IPS-18a (cell line): ENCODE measurements at regions not wholly inside any gene's neighbourhood (a gene's known extent, or its start where the extent isn't known, plus 50 kb on each side); places are given as distances from the start of the nearest gene placed in this dataset.

Experiments
- H3K27ac ChIP-seq: one replicate; pipeline ENCODE4 v1.5.1; 2013; ENCODE audit warnings: low read length
- H3K27me3 ChIP-seq: one replicate; pipeline ENCODE4 v1.6.1; 2013; ENCODE audit warnings: mild to moderate bottlenecking, low read length; ENCODE audit not compliant: control insufficient read depth, insufficient read depth
- H3K36me3 ChIP-seq: one replicate; pipeline ENCODE4 v1.6.1; 2013; ENCODE audit warnings: low read depth, low read length; ENCODE audit not compliant: control insufficient read depth
- H3K4me1 ChIP-seq: one replicate; pipeline ENCODE4 v1.6.1; 2013; ENCODE audit warnings: low read depth, low read length; ENCODE audit not compliant: control insufficient read depth
- H3K4me3 ChIP-seq: one replicate; pipeline ENCODE4 v1.5.1; 2013; ENCODE audit warnings: low read length
- H3K9ac ChIP-seq: one replicate; pipeline ENCODE4 v1.6.1; 2013; ENCODE audit warnings: mild to moderate bottlenecking, low read length, moderate library complexity
- H3K9me3 ChIP-seq: one replicate; pipeline ENCODE4 v1.6.1; 2013; ENCODE audit warnings: low read depth, low read length; ENCODE audit not compliant: control insufficient read depth

DNA sequence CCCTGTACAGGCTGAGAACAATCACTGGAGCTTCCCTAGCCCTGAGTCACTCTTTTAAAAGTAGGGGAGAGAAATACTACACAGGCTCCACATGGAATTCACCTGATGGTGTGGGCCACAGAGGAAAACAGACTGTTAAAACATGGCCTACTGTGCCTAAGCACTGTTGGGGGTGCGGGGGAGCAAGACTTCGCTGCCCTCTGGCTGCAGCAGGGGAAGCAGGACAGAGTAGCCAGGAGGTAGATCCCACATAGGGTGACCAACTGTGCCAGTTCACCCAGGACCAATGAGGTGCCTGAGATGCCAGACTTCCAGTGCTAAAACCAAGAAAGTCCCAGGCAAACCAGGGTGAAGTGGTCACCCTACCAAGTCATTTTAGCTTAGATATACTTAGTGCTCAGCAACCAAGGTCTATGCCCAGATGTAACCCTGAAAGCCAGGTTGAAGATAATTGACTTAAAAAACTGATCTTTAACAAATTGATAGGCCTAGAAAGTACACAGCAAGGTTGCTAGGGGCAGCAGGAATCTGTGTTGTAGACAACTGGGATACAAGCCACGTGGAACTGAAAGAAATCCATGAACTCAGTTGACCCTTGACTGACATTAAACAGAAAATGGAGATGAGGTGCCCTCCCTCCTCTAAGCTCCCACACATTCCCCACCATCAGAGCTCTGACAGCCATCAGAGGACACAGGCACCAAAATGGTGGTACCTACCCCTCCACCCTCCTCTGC, 344.2 kb upstream of the PPP2R3A start:
- no peaks in the 10 kb centered on the region for H3K27me3 ChIP-seq
- H3K9ac ChIP-seq = no peak overlapping the region
- H3K27ac ChIP-seq = no peak overlapping the region
- no peaks in the 10 kb centered on the region for H3K9me3 ChIP-seq
- no peaks in the 10 kb centered on the region for H3K4me1 ChIP-seq
- H3K36me3 ChIP-seq = no peaks in the 10 kb centered on the region
- no peak overlapping the region for H3K4me3 ChIP-seq

GRCh38 chr3:135622215-135622614, 343.3 kb upstream of the PPP2R3A start:
- Histone ChIP-seq H3K4me1 (no peaks in the 10 kb centered on the region), H3K9me3 (no peaks in the 10 kb centered on the region), H3K36me3 (no peaks in the 10 kb centered on the region), H3K4me3 (no peak overlapping the region), H3K27ac (no peak overlapping the region), H3K9ac (no peak overlapping the region), H3K27me3 (no peaks in the 10 kb centered on the region)

- no peaks in the 10 kb centered on the region for H3K9me3 ChIP-seq
- H3K27ac ChIP-seq = no peak overlapping the region
- H3K27me3 ChIP-seq = no peaks in the 10 kb centered on the region
- no peaks in the 10 kb centered on the region for H3K36me3 ChIP-seq
- no peak overlapping the region for H3K9ac ChIP-seq
- H3K4me3 ChIP-seq = no peak overlapping the region
- H3K4me1 ChIP-seq = no peaks in the 10 kb centered on the region
Measured at GRCh38 chr3:135622656-135623055, 342.9 kb upstream of the PPP2R3A start.

- H3K27me3 ChIP-seq = no peaks in the 10 kb centered on the region
- H3K9me3 ChIP-seq = no peaks in the 10 kb centered on the region
- no peaks in the 10 kb centered on the region for H3K36me3 ChIP-seq
- no peak overlapping the region for H3K27ac ChIP-seq
- no peak overlapping the region for H3K9ac ChIP-seq
- H3K4me1 ChIP-seq = no peaks in the 10 kb centered on the region
- H3K4me3 ChIP-seq = no peak overlapping the region
Measured at GRCh38 chr3:135623558-135623957, 342.0 kb upstream of the PPP2R3A start.

- Histone ChIP-seq H3K36me3 (no peaks in the 10 kb centered on the region), H3K9ac (no peak overlapping the region), H3K27me3 (no peaks in the 10 kb centered on the region), H3K4me1 (no peaks in the 10 kb centered on the region), H3K9me3 (no peaks in the 10 kb centered on the region), H3K27ac (no peak overlapping the region), H3K4me3 (no peak overlapping the region)
Measured at GRCh38 chr3:135627057-135627456, 338.5 kb upstream of the PPP2R3A start.

GRCh38 chr3:135629701-135630408, 335.7 kb upstream of the PPP2R3A start:
- H3K4me1 ChIP-seq = no peaks in the 10 kb centered on the region
- no peaks in the 10 kb centered on the region for H3K9me3 ChIP-seq
- no peaks in the 10 kb centered on the region for H3K27me3 ChIP-seq
- H3K27ac ChIP-seq = no peak overlapping the region
- H3K4me3 ChIP-seq = no peak overlapping the region
- H3K9ac ChIP-seq = no peak overlapping the region
- no peaks in the 10 kb centered on the region for H3K36me3 ChIP-seq

DNA sequence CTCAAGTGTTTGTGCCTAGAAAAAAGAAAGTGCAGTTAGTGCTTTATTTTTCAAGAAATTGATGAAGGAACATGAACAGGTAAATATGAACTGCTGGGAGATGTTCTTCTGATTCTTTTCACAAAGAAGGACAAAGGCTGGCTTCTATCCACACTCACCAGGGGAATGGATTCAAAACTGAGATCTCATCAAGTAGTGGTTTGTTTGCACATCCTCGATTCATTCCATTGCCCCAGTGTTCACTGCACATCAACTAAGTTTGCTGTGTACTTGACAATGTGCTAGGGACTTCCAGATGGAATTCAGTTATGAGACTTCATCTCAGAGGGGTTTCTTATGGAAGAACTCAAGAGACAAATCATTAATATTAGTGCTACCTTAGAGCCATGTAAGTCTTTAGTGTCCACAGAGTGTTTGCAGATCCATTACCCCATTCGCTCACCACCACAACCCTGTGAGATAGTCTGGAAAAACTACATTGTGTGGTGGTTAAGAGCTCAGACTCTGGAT, 332.9 kb upstream of the PPP2R3A start:
- no peak overlapping the region for H3K4me3 ChIP-seq
- no peaks in the 10 kb centered on the region for H3K4me1 ChIP-seq
- H3K9me3 ChIP-seq = no peaks in the 10 kb centered on the region
- no peak overlapping the region for H3K27ac ChIP-seq
- no peaks in the 10 kb centered on the region for H3K36me3 ChIP-seq
- no peak overlapping the region for H3K9ac ChIP-seq
- no peaks in the 10 kb centered on the region for H3K27me3 ChIP-seq

DNA sequence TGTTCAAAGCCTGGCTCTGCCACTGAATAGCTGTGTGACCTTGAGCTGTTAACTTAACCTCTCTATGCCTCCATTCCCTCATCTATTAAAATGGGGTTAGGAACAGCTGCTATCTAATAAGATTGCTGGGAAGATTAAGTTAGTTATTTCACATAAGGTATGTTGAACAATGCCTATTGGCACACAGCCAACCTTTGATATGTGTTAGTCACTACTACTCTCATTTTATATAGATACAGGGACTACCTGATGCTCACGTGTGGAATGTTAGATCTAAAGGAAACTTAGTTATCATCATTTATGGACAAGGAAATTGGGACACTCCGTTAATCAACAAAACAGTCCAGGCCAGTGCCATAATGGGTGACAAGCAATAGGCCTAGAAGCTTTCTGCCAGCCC, 332.4 kb upstream of the PPP2R3A start:
- Histone ChIP-seq H3K27me3 (no peaks in the 10 kb centered on the region), H3K27ac (no peak overlapping the region)

GRCh38 chr3:135636596-135636995, 328.9 kb upstream of the PPP2R3A start:
- Histone ChIP-seq H3K36me3 (no peaks in the 10 kb centered on the region), H3K4me3 (no peak overlapping the region), H3K27ac (no peak overlapping the region), H3K27me3 (no peaks in the 10 kb centered on the region), H3K4me1 (no peaks in the 10 kb centered on the region), H3K9ac (no peak overlapping the region), H3K9me3 (no peaks in the 10 kb centered on the region)

More for the DNA sequence above, 332.4 kb upstream of the PPP2R3A start:
- Histone ChIP-seq H3K4me3 (no peak overlapping the region), H3K9ac (no peak overlapping the region), H3K4me1 (no peaks in the 10 kb centered on the region), H3K9me3 (no peaks in the 10 kb centered on the region), H3K36me3 (no peaks in the 10 kb centered on the region)

- Histone ChIP-seq H3K9ac (no peak overlapping the region), H3K27me3 (no peaks in the 10 kb centered on the region), H3K36me3 (no peaks in the 10 kb centered on the region)
Measured at GRCh38 chr3:135637013-135637412, 328.5 kb upstream of the PPP2R3A start.

GRCh38 chr3:135641761-135642160, 323.8 kb upstream of the PPP2R3A start:
- Histone ChIP-seq H3K36me3 (no peaks in the 10 kb centered on the region), H3K9me3 (no peaks in the 10 kb centered on the region), H3K4me3 (no peak overlapping the region), H3K27ac (no peak overlapping the region), H3K9ac (no peak overlapping the region), H3K27me3 (no peaks in the 10 kb centered on the region), H3K4me1 (no peaks in the 10 kb centered on the region)

More at GRCh38 chr3:135637013-135637412, 328.5 kb upstream of the PPP2R3A start:
- Histone ChIP-seq H3K9me3 (no peaks in the 10 kb centered on the region), H3K4me1 (no peaks in the 10 kb centered on the region), H3K4me3 (no peak overlapping the region), H3K27ac (no peak overlapping the region)

- H3K9me3 ChIP-seq = no peaks in the 10 kb centered on the region
- no peaks in the 10 kb centered on the region for H3K27me3 ChIP-seq
- H3K36me3 ChIP-seq = no peaks in the 10 kb centered on the region
- no peaks in the 10 kb centered on the region for H3K4me1 ChIP-seq
- no peak overlapping the region for H3K9ac ChIP-seq
- no peak overlapping the region for H3K4me3 ChIP-seq
- H3K27ac ChIP-seq = no peak overlapping the region
Measured at GRCh38 chr3:135645541-135645940, 320.0 kb upstream of the PPP2R3A start.
